Stimulated activated naive B cell treated with anti-CD40 and anti-IgM and Interleukin-4, amounts not matched to agents 10 μg/mL and 1 μg/mL and 100 μg/mL, for 72 hours (primary cell): ENCODE measurements at regions not wholly inside any gene's neighbourhood (a gene's known extent, or its start where the extent isn't known, plus 50 kb on each side); places are given as distances from the start of the nearest gene placed in this dataset.
"Not testable (repeated sequence)": the region's sequence is repeated elsewhere in the genome, so short reads cannot be mapped to it uniquely, and the experiment has no call there.

Experiments
- ATAC-seq, 2 donors: fragments of 150-1000 bp; cut with Tn5 transposase; replicated peaks; 2 replicates each; pipeline ENCODE4 v1.10.0; 2021; ENCODE audit warnings: moderate library complexity in 1 of 2
- DNase-seq: peaks from one replicate; pipeline ENCODE4 v3.0.0; 2021
- H3K27ac Mint-ChIP-seq: one replicate; pipeline ENCODE4 v1.8.0; 2022; ENCODE audit warnings: mild to moderate bottlenecking, mixed read lengths
- H3K27me3 Mint-ChIP-seq, 2 donors: one replicate each; pipeline ENCODE4 v1.8.0; 2022; ENCODE audit warnings: mixed read lengths in 2 of 2
- H3K36me3 Mint-ChIP-seq, 2 donors: one replicate each; pipeline ENCODE4 v1.8.0; 2022; ENCODE audit warnings: mixed read lengths in 2 of 2, mild to moderate bottlenecking in 1 of 2
- H3K4me1 Mint-ChIP-seq, 2 donors: one replicate each; pipeline ENCODE4 v1.8.0; 2022; ENCODE audit warnings: mixed read lengths in 2 of 2, mild to moderate bottlenecking in 1 of 2
- H3K4me3 Mint-ChIP-seq, 2 donors: one replicate each; pipeline ENCODE4 v1.8.0; 2022; ENCODE audit warnings: mild to moderate bottlenecking in 2 of 2, mixed read lengths in 2 of 2, moderate library complexity in 1 of 2
- H3K9me3 Mint-ChIP-seq, 2 donors: one replicate each; pipeline ENCODE4 v1.8.0; 2022; ENCODE audit warnings: mixed read lengths in 2 of 2, mild to moderate bottlenecking in 1 of 2

- Mint-ChIP-seq H3K4me1 (peaks cover 4 to 7% of the 10 kb centered on the region in 2 donors), H3K9me3 (peaks cover 0 to 1% of the 10 kb centered on the region in 2 donors), H3K4me3 (no peak overlapping the region), H3K27ac (peak overlapping the region; percentile 14), H3K27me3 (peaks cover 0 to 7% of the 10 kb centered on the region in 2 donors), H3K36me3 (no peaks in the 10 kb centered on the region)
- DNase-seq (no peak), ATAC-seq (no peak)
These were observed 60.8 kb downstream of the COPRS start for GRCh38 chr17:31798205-31798724.

GRCh38 chr17:31795941-31796340 lies 63.1 kb downstream of the COPRS start:
- not testable (repeated sequence) for H3K4me3 Mint-ChIP-seq, H3K27ac Mint-ChIP-seq, H3K9me3 Mint-ChIP-seq, ATAC-seq, DNase-seq, H3K36me3 Mint-ChIP-seq, H3K4me1 Mint-ChIP-seq
- peaks cover 6 to 15% of the 10 kb centered on the region in 2 donors for H3K27me3 Mint-ChIP-seq

GRCh38 chr17:31794111-31794510 lies 64.9 kb downstream of the COPRS start:
- Mint-ChIP-seq H3K4me1 (peaks cover 11 to 18% of the 10 kb centered on the region in 2 donors), H3K9me3 (peaks cover 0 to 2% of the 10 kb centered on the region in 2 donors), H3K27me3 (peaks cover 6 to 15% of the 10 kb centered on the region in 2 donors), H3K4me3 (no peak overlapping the region), H3K27ac (no peak overlapping the region), H3K36me3 (no peaks in the 10 kb centered on the region)
- DNase-seq = no peak
- ATAC-seq = no peak

- not testable (repeated sequence) for H3K9me3 Mint-ChIP-seq, DNase-seq, H3K27ac Mint-ChIP-seq, H3K36me3 Mint-ChIP-seq, ATAC-seq, H3K4me3 Mint-ChIP-seq
- Mint-ChIP-seq H3K27me3 (peaks cover 6 to 15% of the 10 kb centered on the region in 2 donors), H3K4me1 (peaks cover 14 to 23% of the 10 kb centered on the region in 2 donors)
These were observed 65.4 kb downstream of the COPRS start for GRCh38 chr17:31793634-31794033.

GRCh38 chr17:31792007-31792585 lies 66.9 kb downstream of the COPRS start:
- no peak for ATAC-seq
- peaks cover 15 to 27% of the 10 kb centered on the region in 2 donors for H3K4me1 Mint-ChIP-seq
- H3K27ac Mint-ChIP-seq = no peak overlapping the region

GRCh38 chr17:31789707-31790505 lies 69.1 kb downstream of the COPRS start:
- peak overlapping the region; percentile 91 for H3K27ac Mint-ChIP-seq
- H3K4me3 Mint-ChIP-seq = peak overlapping the region; percentile 36 to 48
- peak; percentile 95 to 96 for ATAC-seq
- peak; percentile 64 for DNase-seq
- peaks cover 6 to 12% of the 10 kb centered on the region in 2 donors for H3K27me3 Mint-ChIP-seq
- no peaks in the 10 kb centered on the region for H3K36me3 Mint-ChIP-seq
- H3K4me1 Mint-ChIP-seq = peaks cover 15 to 27% of the 10 kb centered on the region in 2 donors
- H3K9me3 Mint-ChIP-seq = peaks cover 0 to 2% of the 10 kb centered on the region in 2 donors

More at GRCh38 chr17:31792007-31792585, 66.9 kb downstream of the COPRS start:
- Mint-ChIP-seq H3K36me3 (no peaks in the 10 kb centered on the region), H3K4me3 (no peak overlapping the region), H3K9me3 (peaks cover 0 to 2% of the 10 kb centered on the region in 2 donors), H3K27me3 (peaks cover 6 to 12% of the 10 kb centered on the region in 2 donors)
- no peak for DNase-seq

- Mint-ChIP-seq H3K27ac (no peak overlapping the region), H3K4me1 (peaks cover 17 to 32% of the 10 kb centered on the region in 2 donors), H3K36me3 (no peaks in the 10 kb centered on the region), H3K4me3 (no peak overlapping the region), H3K9me3 (peaks cover 0 to 2% of the 10 kb centered on the region in 2 donors), H3K27me3 (peaks cover 6 to 12% of the 10 kb centered on the region in 2 donors)
- DNase-seq (no peak), ATAC-seq (no peak)
These were observed 70.1 kb downstream of the COPRS start for GRCh38 chr17:31788956-31789355.

- H3K9me3 Mint-ChIP-seq = peaks cover 0 to 2% of the 10 kb centered on the region in 2 donors
- ATAC-seq = no peak
These were observed 70.5 kb downstream of the COPRS start for GRCh38 chr17:31788571-31788946.

GRCh38 chr17:31787857-31788570 lies 71.0 kb downstream of the COPRS start:
- no peak overlapping the region for H3K4me3 Mint-ChIP-seq
- DNase-seq (no peak), ATAC-seq (no peak)
- peaks cover 12 to 17% of the 10 kb centered on the region in 2 donors for H3K27me3 Mint-ChIP-seq
- peaks cover 0 to 2% of the 10 kb centered on the region in 2 donors for H3K9me3 Mint-ChIP-seq
- H3K4me1 Mint-ChIP-seq = peaks cover 17 to 32% of the 10 kb centered on the region in 2 donors
- H3K27ac Mint-ChIP-seq = no peak overlapping the region
- H3K36me3 Mint-ChIP-seq = no peaks in the 10 kb centered on the region

More at GRCh38 chr17:31788571-31788946, 70.5 kb downstream of the COPRS start:
- H3K4me1 Mint-ChIP-seq = peaks cover 17 to 32% of the 10 kb centered on the region in 2 donors
- H3K4me3 Mint-ChIP-seq = no peak overlapping the region
- peaks cover 7 to 12% of the 10 kb centered on the region in 2 donors for H3K27me3 Mint-ChIP-seq
- H3K27ac Mint-ChIP-seq = no peak overlapping the region
- DNase-seq = no peak
- no peaks in the 10 kb centered on the region for H3K36me3 Mint-ChIP-seq

- peaks cover 0 to 2% of the 10 kb centered on the region in 2 donors for H3K9me3 Mint-ChIP-seq
- ATAC-seq = peak in 1 of 2 donors; percentile 35
- H3K4me3 Mint-ChIP-seq = no peak overlapping the region
- peaks cover 15 to 32% of the 10 kb centered on the region in 2 donors for H3K4me1 Mint-ChIP-seq
- peaks cover 16 to 19% of the 10 kb centered on the region in 2 donors for H3K27me3 Mint-ChIP-seq
- H3K36me3 Mint-ChIP-seq = no peaks in the 10 kb centered on the region
- no peak overlapping the region for H3K27ac Mint-ChIP-seq
- DNase-seq = no peak
These were observed 72.1 kb downstream of the COPRS start for GRCh38 chr17:31786796-31787481.

GRCh38 chr17:31780483-31780882 lies 78.6 kb downstream of the COPRS start:
- Mint-ChIP-seq H3K36me3 (no peaks in the 10 kb centered on the region), H3K27ac (no peak overlapping the region), H3K9me3 (no peaks in the 10 kb centered on the region), H3K4me1 (peaks cover 4 to 11% of the 10 kb centered on the region in 2 donors), H3K4me3 (no peak overlapping the region), H3K27me3 (peaks cover 21 to 23% of the 10 kb centered on the region in 2 donors)
- DNase-seq (no peak), ATAC-seq (no peak)

GRCh38 chr17:31778523-31778922 lies 80.5 kb downstream of the COPRS start:
- Mint-ChIP-seq H3K4me1 (peaks cover 2 to 6% of the 10 kb centered on the region in 2 donors), H3K36me3 (no peaks in the 10 kb centered on the region), H3K27me3 (peaks cover 20 to 27% of the 10 kb centered on the region in 2 donors), H3K27ac (no peak overlapping the region), H3K4me3 (no peak overlapping the region), H3K9me3 (no peaks in the 10 kb centered on the region)
- DNase-seq (no peak), ATAC-seq (no peak)

GRCh38 chr17:31771328-31771727 lies 87.7 kb downstream of the COPRS start:
- H3K4me1 Mint-ChIP-seq, H3K9me3 Mint-ChIP-seq, H3K27me3 Mint-ChIP-seq, H3K4me3 Mint-ChIP-seq, DNase-seq, H3K36me3 Mint-ChIP-seq, ATAC-seq, H3K27ac Mint-ChIP-seq: not testable (repeated sequence)

GRCh38 chr17:31770501-31770900 lies 88.5 kb downstream of the COPRS start:
- H3K36me3 Mint-ChIP-seq, H3K27ac Mint-ChIP-seq, ATAC-seq, H3K9me3 Mint-ChIP-seq, H3K4me3 Mint-ChIP-seq, DNase-seq, H3K27me3 Mint-ChIP-seq, H3K4me1 Mint-ChIP-seq: not testable (repeated sequence)
